GM12873 (cell line): ENCODE measurements at regions not wholly inside any gene's neighbourhood (a gene's known extent, or its start where the extent isn't known, plus 50 kb on each side); places are given as distances from the start of the nearest gene placed in this dataset.

Experiments
- TF ChIP-seq, protein P1 (sequence below): IDR thresholded peaks from 2 replicates; pipeline ENCODE4 v1.5.1; 2012; ENCODE audit warnings: low read depth, mild to moderate bottlenecking, moderate library complexity, low read length, control low read depth; ENCODE audit not compliant: insufficient read depth; ENCODE audit errors: missing control alignments

DNA sequence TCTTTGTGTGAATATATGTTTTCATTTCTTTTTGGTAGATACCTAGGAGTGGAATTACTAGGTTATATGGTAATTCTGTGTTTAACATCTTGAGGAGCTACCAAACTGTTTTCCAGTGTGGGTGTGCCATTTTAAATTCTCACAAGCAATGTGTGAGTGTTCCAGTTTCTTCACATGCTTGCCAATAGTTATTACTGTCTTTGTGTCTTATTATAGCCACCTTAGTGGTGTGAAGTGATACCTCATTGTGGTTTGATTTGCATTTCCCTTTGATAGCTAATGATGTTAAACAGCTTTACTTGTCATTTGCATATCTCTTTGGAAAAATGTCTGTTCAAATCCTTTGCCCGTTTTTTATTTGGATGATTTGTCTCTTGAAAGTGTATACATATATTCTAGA is 513.0 kb downstream of the TMEM38B start:
- TF ChIP-seq, protein P1, sequence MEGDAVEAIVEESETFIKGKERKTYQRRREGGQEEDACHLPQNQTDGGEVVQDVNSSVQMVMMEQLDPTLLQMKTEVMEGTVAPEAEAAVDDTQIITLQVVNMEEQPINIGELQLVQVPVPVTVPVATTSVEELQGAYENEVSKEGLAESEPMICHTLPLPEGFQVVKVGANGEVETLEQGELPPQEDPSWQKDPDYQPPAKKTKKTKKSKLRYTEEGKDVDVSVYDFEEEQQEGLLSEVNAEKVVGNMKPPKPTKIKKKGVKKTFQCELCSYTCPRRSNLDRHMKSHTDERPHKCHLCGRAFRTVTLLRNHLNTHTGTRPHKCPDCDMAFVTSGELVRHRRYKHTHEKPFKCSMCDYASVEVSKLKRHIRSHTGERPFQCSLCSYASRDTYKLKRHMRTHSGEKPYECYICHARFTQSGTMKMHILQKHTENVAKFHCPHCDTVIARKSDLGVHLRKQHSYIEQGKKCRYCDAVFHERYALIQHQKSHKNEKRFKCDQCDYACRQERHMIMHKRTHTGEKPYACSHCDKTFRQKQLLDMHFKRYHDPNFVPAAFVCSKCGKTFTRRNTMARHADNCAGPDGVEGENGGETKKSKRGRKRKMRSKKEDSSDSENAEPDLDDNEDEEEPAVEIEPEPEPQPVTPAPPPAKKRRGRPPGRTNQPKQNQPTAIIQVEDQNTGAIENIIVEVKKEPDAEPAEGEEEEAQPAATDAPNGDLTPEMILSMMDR, result no peak

DNA sequence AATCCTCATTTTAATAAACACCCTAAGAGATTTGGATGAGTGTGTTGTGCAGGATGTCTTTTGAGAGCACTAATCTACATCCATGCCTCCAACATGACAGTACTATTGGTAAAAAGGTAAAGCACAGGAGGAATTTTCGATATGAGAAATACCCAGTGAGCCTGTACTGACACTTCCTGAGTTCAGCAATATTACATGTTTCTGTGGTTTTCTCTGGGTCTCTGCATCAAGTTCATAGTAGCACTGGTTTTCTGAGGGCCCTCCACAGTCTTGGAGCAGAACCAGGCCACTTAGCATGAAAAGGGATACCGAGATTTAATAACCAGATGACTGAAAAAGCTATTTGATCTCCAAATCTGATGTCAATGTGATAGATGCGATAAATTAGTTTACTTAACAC is 524.1 kb downstream of the TMEM38B start:
- TF ChIP-seq, protein P1, result no peak

DNA sequence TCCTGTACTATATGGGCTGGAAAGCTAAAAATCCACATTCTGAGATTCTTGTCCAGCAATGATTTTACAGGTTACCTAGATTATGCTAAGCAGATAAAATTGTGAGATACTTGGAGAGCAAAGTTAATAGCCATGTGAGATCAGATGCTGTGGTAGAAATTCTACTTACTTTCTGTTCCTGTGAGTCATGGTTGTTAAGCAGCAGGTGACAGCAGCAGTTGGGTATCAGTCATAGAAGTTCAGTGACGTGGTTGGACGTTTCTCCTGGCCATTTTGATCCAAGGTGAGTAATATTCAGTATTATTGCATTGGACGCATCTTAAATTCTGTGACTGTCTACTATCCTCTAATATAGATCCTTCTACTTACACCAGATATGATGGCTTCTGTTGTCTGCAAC is 524.5 kb downstream of the TMEM38B start:
- TF ChIP-seq, protein P1, result no peak

DNA sequence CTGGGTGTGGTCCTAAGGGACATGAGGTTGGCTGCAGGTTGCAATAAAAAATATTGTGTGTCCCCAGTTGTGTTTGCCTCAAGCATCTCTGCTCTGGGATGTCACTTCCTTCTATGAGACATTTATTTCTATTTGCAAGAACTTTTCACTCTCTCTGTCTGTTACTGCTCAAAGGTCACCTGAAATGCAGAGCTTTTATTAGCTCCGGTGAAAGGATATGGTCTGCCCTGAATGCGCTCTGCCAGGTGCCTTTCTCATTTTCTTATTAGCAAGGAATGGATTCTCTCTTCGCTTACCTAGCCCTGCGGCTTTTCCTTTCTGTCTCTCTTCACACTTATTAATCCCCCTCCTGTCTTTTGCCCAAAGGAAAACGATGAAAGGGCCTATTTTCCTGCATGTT is 526.1 kb downstream of the TMEM38B start:
- TF ChIP-seq, protein P1, result no peak

DNA sequence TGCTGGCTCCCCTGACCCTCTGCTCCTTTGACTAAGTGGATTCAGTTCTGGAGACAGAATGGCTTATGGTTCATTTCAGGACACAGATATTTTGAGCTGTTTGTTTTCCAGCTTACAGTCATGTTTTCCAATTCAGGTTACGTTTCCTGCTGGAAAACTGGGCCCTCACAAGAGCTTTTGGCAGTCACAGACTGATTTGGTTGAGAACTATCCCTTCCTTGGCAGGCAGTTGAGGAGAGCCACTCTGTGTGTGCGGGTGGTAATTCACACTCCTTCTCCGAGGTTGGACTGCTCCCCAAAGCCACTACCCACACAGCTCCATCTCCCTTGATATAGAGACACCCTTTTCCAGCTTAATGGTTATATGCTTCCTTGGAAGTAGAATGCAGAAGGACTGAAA is 534.5 kb downstream of the TMEM38B start:
- TF ChIP-seq, protein P1, result no peak

DNA sequence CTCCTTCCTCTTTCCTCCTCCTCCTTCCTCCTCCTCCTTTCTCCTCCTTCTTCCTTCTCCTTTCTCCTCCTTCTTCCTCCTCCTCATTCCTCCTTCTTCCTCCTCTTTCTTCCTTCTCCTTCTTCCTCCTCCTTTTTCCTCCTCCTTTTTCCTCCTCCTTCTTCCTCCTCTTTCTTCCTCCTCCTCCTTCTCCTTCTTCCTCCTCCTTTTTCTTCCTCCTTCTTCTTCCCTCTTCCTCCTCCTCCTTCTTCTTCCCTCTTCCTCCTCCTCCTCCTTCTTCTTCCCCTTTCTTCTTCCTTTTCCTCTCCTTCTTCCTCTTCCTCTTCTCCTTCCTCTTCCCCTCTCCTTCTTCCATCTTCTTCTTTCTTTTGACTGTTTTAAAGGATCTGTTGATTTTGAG is 538.8 kb downstream of the TMEM38B start:
- TF ChIP-seq, protein P1, result no peak

DNA sequence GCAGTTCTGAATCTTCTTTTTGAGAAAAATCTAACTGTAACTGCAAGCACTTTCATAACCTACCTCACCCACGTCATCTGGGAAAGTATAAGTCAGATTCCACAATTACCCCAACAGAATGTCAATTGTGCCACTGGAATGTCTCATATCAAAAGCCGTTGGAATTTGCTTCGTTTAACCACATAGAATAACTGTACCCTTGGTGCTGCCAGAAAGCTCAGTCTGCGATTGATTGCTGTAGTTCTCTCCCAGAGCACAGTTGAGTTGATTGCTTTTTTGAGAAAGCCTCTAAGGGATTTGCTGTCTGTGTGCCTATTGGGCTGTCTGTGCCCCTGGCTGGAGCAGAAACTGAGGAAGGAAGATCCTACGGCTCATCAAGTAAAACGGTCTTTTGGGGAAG is 583.6 kb downstream of the TMEM38B start:
- TF ChIP-seq, protein P1, result no peak

DNA sequence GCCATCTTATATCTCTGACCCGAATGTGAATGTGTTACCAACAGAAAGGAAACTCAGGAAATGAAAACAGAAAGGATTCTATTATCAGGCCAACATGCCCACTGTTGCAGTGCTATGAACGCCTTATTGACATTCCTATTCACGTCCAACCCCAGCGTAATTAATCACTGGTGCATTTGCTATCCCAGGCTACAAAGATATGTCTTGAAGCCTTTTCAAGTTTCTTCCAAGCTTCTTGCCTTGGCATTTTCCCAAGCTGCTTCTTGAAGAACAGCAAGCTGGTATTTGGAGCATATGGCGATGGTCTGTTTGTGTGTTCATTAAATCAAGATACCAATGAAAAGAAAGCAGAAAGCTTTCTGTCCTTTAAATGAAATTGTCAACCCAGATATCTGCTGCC is 579.2 kb upstream of the ZNF462 start:
- TF ChIP-seq, protein P1, result no peak
